Right lobe of liver (tissue), 6 donors: ENCODE measurements at regions not wholly inside any gene's neighbourhood (a gene's known extent, or its start where the extent isn't known, plus 50 kb on each side); places are given as distances from the start of the nearest gene placed in this dataset.

Source experiments
- ATAC-seq, 4 donors: fragments of 200-7000 bp; cut with Tn5 transposase; one replicate each; pipeline ENCODE4 v1.9.1; 2020; ENCODE audit warnings: mild to moderate bottlenecking in 4 of 4, moderate library complexity in 4 of 4
- DNase-seq, 3 donors: peaks; one replicate each; pipeline ENCODE4 v3.0.0-alpha.2; 2020
- H3K27ac ChIP-seq, 3 donors: fragments of 200-600 bp; one replicate each; pipeline ENCODE4 v1.8.0; 2022
- H3K27me3 ChIP-seq, 2 donors: fragments of 200-600 bp; one replicate each; pipeline ENCODE4 v1.8.0; 2022
- H3K36me3 ChIP-seq, 4 donors: fragments of 200-600 bp; sonication (generic) in 1 of 4; one replicate each; pipeline versions ENCODE4 v1.5.1 to v1.8.0; 2017 to 2022; ENCODE audit warnings: control low read depth in 1 of 4
- H3K4me1 ChIP-seq, 4 donors: fragments of 200-600 bp; sonication (generic) in 1 of 4; one replicate each; pipeline versions ENCODE4 v1.5.1 to v1.8.0; 2017 to 2022; ENCODE audit warnings: control low read depth in 1 of 4
- H3K4me3 ChIP-seq, 3 donors: fragments of 200-600 bp; one replicate each; pipeline ENCODE4 v1.8.0; 2022
- H3K9me3 ChIP-seq, 4 donors: fragments of 200-600 bp; sonication (generic) in 1 of 4; one replicate each; pipeline versions ENCODE4 v1.5.1 to v1.8.0; 2017 to 2022; ENCODE audit warnings: control low read depth in 1 of 4
- POLR2A ChIP-seq: fragments of 450-650 bp; IDR thresholded peaks from one replicate; pipeline ENCODE4 v1.6.1; 2017; ENCODE audit warnings: antibody characterized with exemption, mild to moderate bottlenecking
- WGBS: methylation state at CpG from one replicate; pipeline ENCODE4 v1.1.6; 2018; ENCODE audit warnings: low coverage, low lambda C conversion rate; ENCODE audit not compliant: insufficient coverage; ENCODE audit errors: missing lambda C conversion rate; 5-methylcytosine and 5-hydroxymethylcytosine counted together
- intact Hi-C, 2 donors: fragments of 100-400 bp; cut with DNase I; formaldehyde crosslinking; loops; one replicate each; pipeline versions ENCODE4 v1.11.2 to v1.14.1; 2022
- TF ChIP-seq, protein P1 (sequence below), 4 donors: fragments of 200-600 bp in 3 of 4; fragments of 450-650 bp in 1 of 4; IDR thresholded peaks; one replicate each; pipeline versions ENCODE4 v1.5.1 to v1.8.0; 2016 to 2022; ENCODE audit warnings: antibody characterized with exemption in 4 of 4, mild to moderate bottlenecking in 2 of 4
- donor health status: DM: no; HTN: yes; CAD: no.
- donor health status: DM: no; HTN: no; CAD: no.
- donor health status: DM: no; HTN: no; CAD: no.
- donor health status: DM: no; HTN: yes; CAD: no.
- donor health status: DM: no; HTN: yes; CAD: no.

DNA sequence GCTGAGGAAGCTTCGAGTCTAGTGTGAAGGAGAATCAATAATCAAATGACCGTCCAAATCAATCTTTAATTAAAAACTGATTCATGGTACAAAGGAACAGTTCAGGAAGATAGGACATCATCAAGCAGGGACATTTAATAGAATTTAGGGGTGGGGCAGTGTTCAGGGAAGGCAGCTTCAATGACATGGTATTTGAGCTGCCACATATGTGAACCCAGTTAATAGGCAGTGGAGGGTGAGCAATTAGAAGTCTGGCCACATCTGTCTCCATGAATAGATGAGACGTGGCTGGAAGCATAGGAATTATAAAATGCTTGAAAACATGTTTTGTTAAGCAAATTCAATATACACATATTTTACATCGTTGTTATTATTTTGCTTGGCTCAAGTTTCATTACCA, 362.7 kb downstream of the PRDM2 start:
- no peak for TF ChIP-seq POLR2A
- TF ChIP-seq, protein P1, sequence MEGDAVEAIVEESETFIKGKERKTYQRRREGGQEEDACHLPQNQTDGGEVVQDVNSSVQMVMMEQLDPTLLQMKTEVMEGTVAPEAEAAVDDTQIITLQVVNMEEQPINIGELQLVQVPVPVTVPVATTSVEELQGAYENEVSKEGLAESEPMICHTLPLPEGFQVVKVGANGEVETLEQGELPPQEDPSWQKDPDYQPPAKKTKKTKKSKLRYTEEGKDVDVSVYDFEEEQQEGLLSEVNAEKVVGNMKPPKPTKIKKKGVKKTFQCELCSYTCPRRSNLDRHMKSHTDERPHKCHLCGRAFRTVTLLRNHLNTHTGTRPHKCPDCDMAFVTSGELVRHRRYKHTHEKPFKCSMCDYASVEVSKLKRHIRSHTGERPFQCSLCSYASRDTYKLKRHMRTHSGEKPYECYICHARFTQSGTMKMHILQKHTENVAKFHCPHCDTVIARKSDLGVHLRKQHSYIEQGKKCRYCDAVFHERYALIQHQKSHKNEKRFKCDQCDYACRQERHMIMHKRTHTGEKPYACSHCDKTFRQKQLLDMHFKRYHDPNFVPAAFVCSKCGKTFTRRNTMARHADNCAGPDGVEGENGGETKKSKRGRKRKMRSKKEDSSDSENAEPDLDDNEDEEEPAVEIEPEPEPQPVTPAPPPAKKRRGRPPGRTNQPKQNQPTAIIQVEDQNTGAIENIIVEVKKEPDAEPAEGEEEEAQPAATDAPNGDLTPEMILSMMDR (IDR thresholded peaks at IDR 0.05) = no peak
- no peaks in the 10 kb centered on the region for H3K27me3 ChIP-seq
- no peak overlapping the region for H3K27ac ChIP-seq
- 53% methylated on average over 4 of the region's 4 CpGs for WGBS
- intact Hi-C loops = no loop called here
- no peaks in the 10 kb centered on the region for H3K36me3 ChIP-seq
- H3K4me3 ChIP-seq = no peak overlapping the region
- no peaks in the 10 kb centered on the region for H3K4me1 ChIP-seq
- H3K9me3 ChIP-seq = no peaks in the 10 kb centered on the region
- ATAC-seq = no peak
- DNase-seq = no peak

DNA sequence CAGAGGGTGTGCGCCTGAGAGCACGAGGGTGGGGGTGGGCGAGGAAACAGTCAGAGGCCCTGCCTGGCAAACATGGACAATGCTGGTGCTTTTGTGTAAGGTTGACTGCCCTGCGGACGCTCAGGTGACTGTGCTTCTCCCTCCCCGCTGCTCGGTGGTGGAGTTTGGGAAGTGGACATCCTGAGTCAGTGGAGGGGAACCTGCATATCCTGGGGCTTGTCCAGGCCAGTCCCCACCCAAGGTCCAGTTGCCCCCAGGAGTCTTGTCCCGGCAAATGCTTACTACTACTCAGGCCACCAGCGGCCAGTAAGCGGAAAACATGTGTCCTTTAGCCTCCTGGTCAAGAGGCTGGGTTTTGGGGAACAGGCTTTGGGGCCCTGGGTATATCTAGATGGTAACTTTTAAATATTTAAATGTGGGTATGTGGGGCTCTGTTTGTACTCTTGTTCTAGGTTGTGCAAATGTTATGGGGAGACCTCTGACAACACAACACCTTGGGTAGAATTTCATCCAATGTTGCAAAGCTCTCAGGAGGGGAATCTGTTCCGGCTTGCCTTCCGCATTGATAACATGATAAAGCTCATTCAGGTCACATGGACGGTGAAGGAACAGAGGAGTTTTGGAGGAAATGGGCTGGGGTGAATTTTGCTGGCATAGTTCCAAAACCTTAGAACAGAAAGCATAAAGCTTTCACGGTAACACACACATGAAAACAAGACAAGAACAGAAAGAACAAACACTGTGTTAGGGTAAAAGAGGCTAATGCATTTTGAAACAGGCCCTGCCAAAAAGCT, 364.9 kb downstream of the PRDM2 start:
- ATAC-seq (no peak), DNase-seq (no peak)
- 51% methylated on average over 10 of the region's 14 CpGs for WGBS
- H3K36me3 ChIP-seq = no peaks in the 10 kb centered on the region
- H3K4me3 ChIP-seq = no peak overlapping the region
- TF ChIP-seq, protein P1 (IDR thresholded peaks at IDR 0.05) = no peak
- no peak for TF ChIP-seq POLR2A
- no peaks in the 10 kb centered on the region for H3K27me3 ChIP-seq
- H3K9me3 ChIP-seq = no peaks in the 10 kb centered on the region
- no peaks in the 10 kb centered on the region for H3K4me1 ChIP-seq
- intact Hi-C loops = no loop called here
- H3K27ac ChIP-seq = no peak overlapping the region

DNA sequence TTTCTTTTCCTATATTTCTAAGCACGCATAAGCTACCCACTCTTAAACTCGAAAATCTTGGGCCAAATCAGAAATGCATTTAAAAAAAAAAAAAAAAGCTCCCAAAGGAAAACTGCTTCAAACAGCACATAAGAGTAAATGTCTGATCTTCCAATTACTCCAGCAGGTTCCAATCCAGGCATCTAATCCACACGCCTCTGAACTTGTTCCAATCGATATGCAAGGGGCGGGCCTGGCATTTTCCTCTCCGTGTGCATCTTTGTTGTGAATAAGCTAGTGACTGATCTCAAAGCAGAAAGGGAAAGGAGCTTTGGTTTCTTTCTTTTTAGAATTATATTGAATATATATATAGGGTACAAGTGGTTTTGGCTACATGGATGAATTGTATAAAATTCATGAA, 365.5 kb downstream of the PRDM2 start:
- intact Hi-C loops = no loop called here
- 75% methylated on average over 6 of the region's 6 CpGs for whole genome bisulfite sequencing

DNA sequence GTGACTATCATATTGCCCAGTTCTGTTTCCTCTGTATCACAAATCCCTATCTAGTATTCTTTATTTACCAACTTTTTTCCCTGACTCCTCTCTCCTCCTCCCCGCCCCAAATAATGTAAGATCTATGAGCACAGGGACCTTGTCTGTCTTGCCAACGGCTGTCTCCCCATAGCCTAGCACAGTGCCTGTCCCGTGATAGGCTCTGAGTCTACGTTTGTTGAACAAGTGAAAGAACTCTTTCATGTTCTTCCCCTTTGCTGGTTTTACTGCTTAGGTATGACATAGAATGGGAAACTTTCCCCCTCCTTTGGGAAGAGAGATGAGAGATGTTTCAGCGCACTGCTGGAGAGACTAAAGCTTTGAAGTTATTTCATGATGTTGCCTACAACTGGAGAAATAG, 367.0 kb downstream of the PRDM2 start:
- Histone ChIP-seq H3K9me3 (no peaks in the 10 kb centered on the region), H3K27ac (no peak overlapping the region), H3K4me3 (no peak overlapping the region), H3K27me3 (no peaks in the 10 kb centered on the region), H3K4me1 (no peaks in the 10 kb centered on the region), H3K36me3 (no peaks in the 10 kb centered on the region)
- DNase-seq = no peak
- no peak for ATAC-seq
- TF ChIP-seq POLR2A = no peak
- TF ChIP-seq, protein P1 (IDR thresholded peaks at IDR 0.05) = no peak
- WGBS = 57% methylated on average over 5 of the region's 5 CpGs
- intact Hi-C loops = no loop called here

More for the DNA sequence above, 365.5 kb downstream of the PRDM2 start:
- Histone ChIP-seq H3K27ac (no peak overlapping the region), H3K4me1 (no peaks in the 10 kb centered on the region), H3K9me3 (no peaks in the 10 kb centered on the region), H3K4me3 (no peak overlapping the region), H3K27me3 (no peaks in the 10 kb centered on the region), H3K36me3 (no peaks in the 10 kb centered on the region)
- TF ChIP-seq, protein P1 (IDR thresholded peaks at IDR 0.05) = no peak
- no peak for TF ChIP-seq POLR2A
- ATAC-seq (no peak), DNase-seq (no peak)
